Stomach (tissue), 8 donors: ENCODE measurements at regions not wholly inside any gene's neighbourhood (a gene's known extent, or its start where the extent isn't known, plus 50 kb on each side); places are given as distances from the start of the nearest gene placed in this dataset.

Experiments
- DNase-seq, 2 donors: peaks; one replicate each; pipeline versions ENCODE4 v3.0.0 to v3.0.0-alpha.2; 2013 to 2019
- H3K27ac ChIP-seq, 5 donors: fragments of 200-600 bp in 4 of 5; sonication (generic) in 4 of 5; one replicate each; pipeline ENCODE4 v1.5.1; 2013 to 2019; ENCODE audit warnings: mild to moderate bottlenecking in 1 of 5, moderate library complexity in 1 of 5
- H3K27me3 ChIP-seq, 3 donors: fragments of 200-600 bp; sonication (generic); one replicate each; pipeline ENCODE4 v1.5.1; 2017 to 2019; ENCODE audit warnings: mixed run types in 1 of 3
- H3K36me3 ChIP-seq, 4 donors: fragments of 200-600 bp; sonication (generic); 1 replicate in 3 of 4; 2 replicates in 1 of 4; pipeline ENCODE4 v1.5.1; 2016 to 2019
- H3K4me1 ChIP-seq, 4 donors: fragments of 200-600 bp; sonication (generic); one replicate each; pipeline ENCODE4 v1.5.1; 2016 to 2019
- H3K4me3 ChIP-seq, 4 donors: fragments of 200-600 bp; sonication (generic) in 3 of 4; one replicate each; pipeline ENCODE4 v1.5.1; 2016 to 2019; ENCODE audit warnings: mild to moderate bottlenecking in 1 of 4
- H3K9me3 ChIP-seq, 4 donors: fragments of 200-600 bp; sonication (generic); one replicate each; pipeline ENCODE4 v1.5.1; 2016 to 2019
- CTCF ChIP-seq, 7 experiments: fragments of 450-650 bp in 4 of 7; fragments of 200-600 bp in 3 of 7; sonication (generic) in 3 of 7; IDR thresholded peaks; one replicate each; pipeline ENCODE4 v1.5.1; 2016 to 2019; ENCODE audit warnings: antibody characterized with exemption in 7 of 7, control low read depth in 2 of 7, mild to moderate bottlenecking in 1 of 7
- EP300 ChIP-seq: sonication (generic); formaldehyde crosslinking; IDR thresholded peaks from one replicate; pipeline ENCODE4 v1.6.1; 2017; ENCODE audit warnings: antibody characterized with exemption
- POLR2A ChIP-seq, 4 donors: fragments of 450-650 bp; IDR thresholded peaks; one replicate each; pipeline ENCODE4 v1.6.1; 2016; ENCODE audit warnings: antibody characterized with exemption in 4 of 4, control low read depth in 2 of 4, mild to moderate bottlenecking in 1 of 4, moderate library complexity in 1 of 4
- POLR2AphosphoS5 ChIP-seq, 3 donors: sonication (generic); formaldehyde crosslinking; IDR thresholded peaks; one replicate each; pipeline ENCODE4 v1.6.1; 2016; ENCODE audit warnings: antibody characterized with exemption in 3 of 3
- WGBS, 5 donors: extraction: QIAGEN DNeasy Blood & Tissue Kit in 3 of 5; methylation state at CpG; one replicate each; pipeline versions ENCODE4 v1.1.5 to v1.1.7; 2013 to 2018; 5-methylcytosine and 5-hydroxymethylcytosine counted together
- intact Hi-C: fragments of 100-400 bp; cut with DNase I; formaldehyde crosslinking; loops from one replicate; pipeline ENCODE4 v1.15.1; 2023; ENCODE audit warnings: low total_unique reads
- donor health status: healthy with polysubstance abuse.
- donor health status: Bipolar disorder and iron deficiency.
- donor health status: healthy.

GRCh38 chr13:111886217-111886945 is 180.6 kb upstream of the SOX1 start:
- intact Hi-C loops: no loop called here
- TF ChIP-seq CTCF (IDR thresholded peaks at IDR 0.05) (no peak), POLR2AphosphoS5 (IDR thresholded peaks at IDR 0.05) (no peak), POLR2A (IDR thresholded peaks at IDR 0.05) (no peak), EP300 (no peak)
- Histone ChIP-seq H3K9me3 (no peaks in the 10 kb centered on the region), H3K36me3 (no peaks in the 10 kb centered on the region), H3K27ac (no peak overlapping the region), H3K4me3 (no peak overlapping the region), H3K4me1 (no peaks in the 10 kb centered on the region), H3K27me3 (peaks cover 0 to 28% (median 0%) of the 10 kb centered on the region in 3 donors)
- no peak for DNase-seq
- WGBS, 5 donors: 60 to 86% (median 76%) methylated on average over 7 of the region's 7 CpGs

- Histone ChIP-seq H3K36me3 (no peaks in the 10 kb centered on the region), H3K4me3 (peak overlapping the region in 1 of 4 donors; percentile 2), H3K27ac (no peak overlapping the region), H3K27me3 (peaks cover 14 to 79% (median 30%) of the 10 kb centered on the region in 3 donors), H3K9me3 (no peaks in the 10 kb centered on the region), H3K4me1 (peaks cover 0 to 8% (median 3%) of the 10 kb centered on the region in 4 donors)
- WGBS, 5 donors: 3 to 9% (median 6%) methylated on average over 36 to 39 of the region's 39 CpGs
- DNase-seq: peak in 1 of 2 donors; percentile 81
- intact Hi-C loops: no loop called here
- TF ChIP-seq POLR2AphosphoS5 (IDR thresholded peaks at IDR 0.05): no peak
- TF ChIP-seq CTCF (IDR thresholded peaks at IDR 0.05): no peak
- no peak for TF ChIP-seq POLR2A (IDR thresholded peaks at IDR 0.05)
- TF ChIP-seq EP300: no peak
These were observed 173.8 kb upstream of the SOX1 start for GRCh38 chr13:111893071-111893606.

GRCh38 chr13:111893607-111894443 is 173.1 kb upstream of the SOX1 start:
- intact Hi-C loops: no loop called here
- no peak for TF ChIP-seq EP300
- TF ChIP-seq POLR2A (IDR thresholded peaks at IDR 0.05): no peak
- no peak for TF ChIP-seq CTCF (IDR thresholded peaks at IDR 0.05)
- no peak for TF ChIP-seq POLR2AphosphoS5 (IDR thresholded peaks at IDR 0.05)
- H3K4me3 ChIP-seq: peak overlapping the region in 1 of 4 donors; percentile 2
- DNase-seq: peak in 1 of 2 donors; percentile 34
- WGBS, 5 donors: 11 to 21% (median 17%) methylated on average over 31 to 35 of the region's 35 CpGs
- H3K4me1 ChIP-seq: peaks cover 0 to 8% (median 3%) of the 10 kb centered on the region in 4 donors
- H3K36me3 ChIP-seq: no peaks in the 10 kb centered on the region
- no peak overlapping the region for H3K27ac ChIP-seq
- no peaks in the 10 kb centered on the region for H3K9me3 ChIP-seq
- peaks cover 14 to 84% (median 30%) of the 10 kb centered on the region in 3 donors for H3K27me3 ChIP-seq
